Activated effector memory CD4-positive, alpha-beta T cell treated with Interleukin-2 at 50 U/mL for 16 hours (primary cell): ENCODE measurements at regions not wholly inside any gene's neighbourhood (a gene's known extent, or its start where the extent isn't known, plus 50 kb on each side); places are given as distances from the start of the nearest gene placed in this dataset.

Experiments used
- DNase-seq: peaks from one replicate; pipeline ENCODE4 v3.0.0-alpha.2; 2020

GRCh38 chr9:79170643-79171042, 401.1 kb upstream of the TLE4 start:
- no peak for DNase-seq

- DNase-seq = no peak
Measured at GRCh38 chr9:79173932-79174331, 397.8 kb upstream of the TLE4 start.

- no peak for DNase-seq
Measured at GRCh38 chr9:79176014-79176697, 395.6 kb upstream of the TLE4 start.

- no peak for DNase-seq
Measured at GRCh38 chr9:79184831-79185230, 386.9 kb upstream of the TLE4 start.

GRCh38 chr9:79185866-79186265, 385.9 kb upstream of the TLE4 start:
- no peak for DNase-seq

- no peak for DNase-seq
Measured at GRCh38 chr9:79189511-79189924, 382.2 kb upstream of the TLE4 start.

- no peak for DNase-seq
Measured at GRCh38 chr9:79193001-79193400, 378.8 kb upstream of the TLE4 start.

GRCh38 chr9:79193501-79194223, 378.1 kb upstream of the TLE4 start:
- DNase-seq = no peak

- no peak for DNase-seq
Measured at GRCh38 chr9:79195879-79196278, 375.9 kb upstream of the TLE4 start.

GRCh38 chr9:79196606-79197005, 375.2 kb upstream of the TLE4 start:
- no peak for DNase-seq

GRCh38 chr9:79200336-79200735, 371.4 kb upstream of the TLE4 start:
- no peak for DNase-seq

GRCh38 chr9:79201636-79202035, 370.1 kb upstream of the TLE4 start:
- no peak for DNase-seq

- no peak for DNase-seq
Measured at GRCh38 chr9:79208791-79209396, 362.9 kb upstream of the TLE4 start.

- DNase-seq = no peak
Measured at GRCh38 chr9:79210541-79211243, 361.1 kb upstream of the TLE4 start.

GRCh38 chr9:79213417-79214125, 358.2 kb upstream of the TLE4 start:
- no peak for DNase-seq

- DNase-seq = no peak
Measured at GRCh38 chr9:79215821-79216220, 355.9 kb upstream of the TLE4 start.

GRCh38 chr9:79220251-79220650, 351.5 kb upstream of the TLE4 start:
- no peak for DNase-seq

- DNase-seq = no peak
Measured at GRCh38 chr9:79220666-79221065, 351.1 kb upstream of the TLE4 start.

- DNase-seq = no peak
Measured at GRCh38 chr9:79221084-79221483, 350.7 kb upstream of the TLE4 start.

GRCh38 chr9:79222483-79222882, 349.3 kb upstream of the TLE4 start:
- no peak for DNase-seq

- no peak for DNase-seq
Measured at GRCh38 chr9:79224672-79225433, 346.9 kb upstream of the TLE4 start.

GRCh38 chr9:79233542-79233941, 338.2 kb upstream of the TLE4 start:
- DNase-seq = no peak
